Left ventricle myocardium inferior (tissue), 1 donor: ENCODE measurements at regions not wholly inside any gene's neighbourhood (a gene's known extent, or its start where the extent isn't known, plus 50 kb on each side); places are given as distances from the start of the nearest gene placed in this dataset.

ENCODE experiments used
- DNase-seq: peaks from one replicate; pipeline ENCODE4 v3.0.0-alpha.2; 2020
- H3K27ac ChIP-seq: fragments of 200-600 bp; replicated peaks from 2 replicates; pipeline ENCODE4 v1.8.0; 2021
- H3K27me3 ChIP-seq: fragments of 200-600 bp; 2 replicates; pipeline ENCODE4 v1.8.0; 2021; ENCODE audit warnings: low read depth
- H3K36me3 ChIP-seq: fragments of 200-600 bp; 2 replicates; pipeline ENCODE4 v1.8.0; 2021
- H3K4me1 ChIP-seq: fragments of 200-600 bp; 2 replicates; pipeline ENCODE4 v1.8.0; 2021
- H3K4me3 ChIP-seq: fragments of 200-600 bp; 2 replicates; pipeline ENCODE4 v1.8.0; 2021; ENCODE audit warnings: mild to moderate bottlenecking, moderate library complexity
- H3K9me3 ChIP-seq: fragments of 200-600 bp; replicated peaks from 2 replicates; pipeline ENCODE4 v1.8.0; 2021
- intact Hi-C: fragments of 100-400 bp; cut with micrococcal nuclease; formaldehyde crosslinking; loops from one replicate; pipeline ENCODE4 v1.11.0; 2022
- TF ChIP-seq, protein P1 (sequence below): fragments of 200-600 bp; IDR thresholded peaks from 2 replicates; pipeline ENCODE4 v1.8.0; 2021; ENCODE audit warnings: antibody characterized with exemption, mild to moderate bottlenecking, borderline replicate concordance
- donor health status: DM: no; HTN: yes; CAD: no; lungs with severe emphysema.

DNA sequence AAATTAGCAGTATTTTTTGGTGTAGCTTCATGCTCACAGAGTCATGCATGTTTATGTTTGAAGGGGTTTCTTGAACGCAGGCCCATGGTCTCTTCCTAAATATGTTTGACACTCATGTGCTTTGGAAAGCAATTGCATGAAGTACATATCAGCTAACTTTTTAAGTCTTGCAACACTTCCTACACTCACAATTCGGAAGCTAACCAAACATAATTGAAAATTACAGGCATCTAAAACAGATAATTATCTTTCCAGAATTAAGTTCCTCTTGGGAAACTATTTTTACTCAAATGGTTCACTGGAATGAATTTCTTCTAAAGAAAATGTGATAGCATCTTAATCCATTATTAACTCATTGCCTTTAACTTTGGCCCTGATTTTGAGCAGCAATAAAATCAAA is 438.9 kb downstream of the RAP2B start:
- Histone ChIP-seq H3K27me3 (no peaks in the 10 kb centered on the region), H3K4me1 (peaks cover 21% of the 10 kb centered on the region), H3K4me3 (no peak overlapping the region), H3K9me3 (no peaks in the 10 kb centered on the region), H3K36me3 (no peaks in the 10 kb centered on the region), H3K27ac (peak overlapping the region; percentile 76)
- intact Hi-C loops: no loop called here
- DNase-seq: no peak
- TF ChIP-seq, protein P1, sequence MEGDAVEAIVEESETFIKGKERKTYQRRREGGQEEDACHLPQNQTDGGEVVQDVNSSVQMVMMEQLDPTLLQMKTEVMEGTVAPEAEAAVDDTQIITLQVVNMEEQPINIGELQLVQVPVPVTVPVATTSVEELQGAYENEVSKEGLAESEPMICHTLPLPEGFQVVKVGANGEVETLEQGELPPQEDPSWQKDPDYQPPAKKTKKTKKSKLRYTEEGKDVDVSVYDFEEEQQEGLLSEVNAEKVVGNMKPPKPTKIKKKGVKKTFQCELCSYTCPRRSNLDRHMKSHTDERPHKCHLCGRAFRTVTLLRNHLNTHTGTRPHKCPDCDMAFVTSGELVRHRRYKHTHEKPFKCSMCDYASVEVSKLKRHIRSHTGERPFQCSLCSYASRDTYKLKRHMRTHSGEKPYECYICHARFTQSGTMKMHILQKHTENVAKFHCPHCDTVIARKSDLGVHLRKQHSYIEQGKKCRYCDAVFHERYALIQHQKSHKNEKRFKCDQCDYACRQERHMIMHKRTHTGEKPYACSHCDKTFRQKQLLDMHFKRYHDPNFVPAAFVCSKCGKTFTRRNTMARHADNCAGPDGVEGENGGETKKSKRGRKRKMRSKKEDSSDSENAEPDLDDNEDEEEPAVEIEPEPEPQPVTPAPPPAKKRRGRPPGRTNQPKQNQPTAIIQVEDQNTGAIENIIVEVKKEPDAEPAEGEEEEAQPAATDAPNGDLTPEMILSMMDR: no peak

- intact Hi-C loops: no loop called here
- Histone ChIP-seq H3K9me3 (no peaks in the 10 kb centered on the region), H3K4me3 (no peak overlapping the region), H3K36me3 (no peaks in the 10 kb centered on the region), H3K4me1 (peaks cover 21% of the 10 kb centered on the region), H3K27me3 (no peaks in the 10 kb centered on the region), H3K27ac (peak overlapping the region; percentile 76)
- TF ChIP-seq, protein P1: no peak
- DNase-seq: no peak
Observed at GRCh38 chr3:153601374-153601853, 439.4 kb downstream of the RAP2B start.

GRCh38 chr3:153602801-153603200 is 440.8 kb downstream of the RAP2B start:
- H3K27me3 ChIP-seq: no peaks in the 10 kb centered on the region
- TF ChIP-seq, protein P1: no peak
- intact Hi-C loops: no loop called here

DNA sequence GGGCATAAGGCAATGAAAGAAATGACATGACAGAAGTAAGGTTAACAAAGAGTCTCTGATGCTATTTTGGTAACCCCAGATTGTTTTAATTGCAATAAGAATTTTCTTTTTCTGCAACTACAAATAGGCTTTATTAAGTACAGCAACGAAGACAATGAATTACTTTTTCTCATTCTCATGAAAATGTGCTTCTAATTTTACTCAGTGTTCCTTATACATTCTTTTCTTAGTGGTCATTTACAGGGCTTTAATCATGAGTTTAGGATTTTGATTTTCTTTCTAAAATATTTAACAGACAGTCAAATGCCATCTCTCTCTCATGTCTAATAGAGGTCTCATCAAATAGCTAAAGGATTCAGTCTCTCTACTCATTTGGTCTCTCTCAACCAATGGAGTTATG is 452.1 kb downstream of the RAP2B start:
- Histone ChIP-seq H3K9me3 (peaks cover 2% of the 10 kb centered on the region), H3K36me3 (no peaks in the 10 kb centered on the region), H3K27ac (no peak overlapping the region), H3K4me1 (no peaks in the 10 kb centered on the region), H3K4me3 (no peak overlapping the region), H3K27me3 (no peaks in the 10 kb centered on the region)
- TF ChIP-seq, protein P1: no peak
- intact Hi-C loops: no loop called here
- no peak for DNase-seq

More at GRCh38 chr3:153602801-153603200, 440.8 kb downstream of the RAP2B start:
- Histone ChIP-seq H3K4me1 (peaks cover 21% of the 10 kb centered on the region), H3K27ac (no peak overlapping the region), H3K9me3 (no peaks in the 10 kb centered on the region), H3K4me3 (no peak overlapping the region), H3K36me3 (no peaks in the 10 kb centered on the region)
- no peak for DNase-seq

DNA sequence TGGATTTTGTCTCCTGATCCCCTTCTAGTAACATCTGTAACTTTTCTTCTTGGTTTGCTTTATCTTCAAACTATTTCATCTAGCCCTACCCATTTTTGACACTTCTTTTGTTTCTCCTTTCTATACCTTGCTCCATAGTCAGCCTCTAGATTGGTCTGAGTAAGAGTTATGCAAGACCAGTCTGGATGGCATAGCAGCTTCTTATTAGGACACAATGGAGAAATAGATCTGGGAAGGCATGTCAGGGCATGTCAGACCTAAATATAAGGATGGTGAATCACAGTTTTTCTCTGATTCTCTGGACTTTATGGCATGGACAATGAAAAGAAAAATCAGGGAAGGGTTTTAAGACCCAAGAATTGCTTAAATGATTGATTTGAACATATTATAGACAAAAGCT is 452.5 kb downstream of the RAP2B start:
- DNase-seq: no peak
- no peak overlapping the region for H3K27ac ChIP-seq
- no peaks in the 10 kb centered on the region for H3K4me1 ChIP-seq
- no peak overlapping the region for H3K4me3 ChIP-seq
- intact Hi-C loops: no loop called here
- TF ChIP-seq, protein P1: no peak
- H3K36me3 ChIP-seq: no peaks in the 10 kb centered on the region
- H3K27me3 ChIP-seq: no peaks in the 10 kb centered on the region
- no peaks in the 10 kb centered on the region for H3K9me3 ChIP-seq
